ENCODE measurements at regions not wholly inside any gene's neighbourhood (a gene's known extent, or its start where the extent isn't known, plus 50 kb on each side); places are given as distances from the start of the nearest gene placed in this dataset.

DNA sequence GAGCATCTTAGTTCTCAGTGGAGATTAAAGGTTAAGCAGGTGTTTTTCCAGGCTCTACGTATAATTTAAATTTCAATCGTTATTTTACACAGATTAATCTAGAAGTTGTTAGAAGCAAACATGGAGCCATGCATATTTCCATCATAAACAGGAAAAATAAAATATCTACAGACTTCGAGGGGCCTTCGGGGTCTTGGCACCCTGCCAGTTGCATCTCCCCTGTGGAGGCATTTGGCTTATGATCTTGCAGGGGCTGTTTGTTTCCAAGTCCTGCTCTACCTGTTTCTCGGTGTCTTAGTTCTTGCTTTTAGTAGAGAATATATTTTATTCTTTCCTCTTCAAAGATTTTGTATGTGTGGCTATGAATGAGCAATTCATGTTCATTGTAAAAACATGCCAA lies 67.2 kb upstream of the FAM136A start:
- TF ChIP-seq, protein P1, sequence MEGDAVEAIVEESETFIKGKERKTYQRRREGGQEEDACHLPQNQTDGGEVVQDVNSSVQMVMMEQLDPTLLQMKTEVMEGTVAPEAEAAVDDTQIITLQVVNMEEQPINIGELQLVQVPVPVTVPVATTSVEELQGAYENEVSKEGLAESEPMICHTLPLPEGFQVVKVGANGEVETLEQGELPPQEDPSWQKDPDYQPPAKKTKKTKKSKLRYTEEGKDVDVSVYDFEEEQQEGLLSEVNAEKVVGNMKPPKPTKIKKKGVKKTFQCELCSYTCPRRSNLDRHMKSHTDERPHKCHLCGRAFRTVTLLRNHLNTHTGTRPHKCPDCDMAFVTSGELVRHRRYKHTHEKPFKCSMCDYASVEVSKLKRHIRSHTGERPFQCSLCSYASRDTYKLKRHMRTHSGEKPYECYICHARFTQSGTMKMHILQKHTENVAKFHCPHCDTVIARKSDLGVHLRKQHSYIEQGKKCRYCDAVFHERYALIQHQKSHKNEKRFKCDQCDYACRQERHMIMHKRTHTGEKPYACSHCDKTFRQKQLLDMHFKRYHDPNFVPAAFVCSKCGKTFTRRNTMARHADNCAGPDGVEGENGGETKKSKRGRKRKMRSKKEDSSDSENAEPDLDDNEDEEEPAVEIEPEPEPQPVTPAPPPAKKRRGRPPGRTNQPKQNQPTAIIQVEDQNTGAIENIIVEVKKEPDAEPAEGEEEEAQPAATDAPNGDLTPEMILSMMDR (conservative IDR thresholded peaks at IDR 0.05 in 1 of 2, IDR thresholded peaks at IDR 0.05 in 1 of 2; ENCODE audit: extremely low read depth in 1 of 2, insufficient read depth in 1 of 2, low read depth in 1 of 2, low read length in 2 of 2), result no peak
- TF ChIP-seq EZH2 (IDR thresholded peaks at IDR 0.05; ENCODE audit: borderline replicate concordance, low read length), result no peak
